Natural killer cell treated with Interleukin-12 subunit alpha and Interleukin-12 subunit beta and Interleukin-15 and Interleukin-18, amount 100 ng/mL, for 72 hours (primary cell): ENCODE measurements at regions not wholly inside any gene's neighbourhood (a gene's known extent, or its start where the extent isn't known, plus 50 kb on each side); places are given as distances from the start of the nearest gene placed in this dataset.

ENCODE experiments used
- ATAC-seq, 2 donors: fragments of 150-1000 bp; cut with Tn5 transposase in 1 of 2; sonication (Bioruptor Pico), chemical (Tn5 transposase) in 1 of 2; 2 replicates each; pipeline ENCODE4 v1.10.0; 2021
- DNase-seq: peaks from one replicate; pipeline ENCODE4 v3.0.0; 2022; ENCODE audit warnings: low spot score
- H3K27ac Mint-ChIP-seq, 2 donors: 1 replicate in 1 of 2; 2 replicates in 1 of 2; pipeline ENCODE4 v1.8.0; 2022; ENCODE audit warnings: mixed read lengths in 2 of 2, mild to moderate bottlenecking in 1 of 2, moderate library complexity in 1 of 2
- H3K27me3 Mint-ChIP-seq, 2 donors: 1 replicate in 1 of 2; 2 replicates in 1 of 2; pipeline ENCODE4 v1.8.0; 2022; ENCODE audit warnings: mixed read lengths in 2 of 2
- H3K36me3 Mint-ChIP-seq: one replicate; pipeline ENCODE4 v1.8.0; 2022; ENCODE audit warnings: mixed read lengths
- H3K4me1 Mint-ChIP-seq, 2 donors: 1 replicate in 1 of 2; 2 replicates in 1 of 2; pipeline ENCODE4 v1.8.0; 2022; ENCODE audit warnings: low read depth in 2 of 2, mixed read lengths in 2 of 2, mild to moderate bottlenecking in 1 of 2
- H3K4me3 Mint-ChIP-seq: one replicate; pipeline ENCODE4 v1.8.0; 2022; ENCODE audit warnings: mixed read lengths
- H3K9me3 Mint-ChIP-seq: 2 replicates; pipeline ENCODE4 v1.8.0; 2022; ENCODE audit warnings: mixed read lengths

DNA sequence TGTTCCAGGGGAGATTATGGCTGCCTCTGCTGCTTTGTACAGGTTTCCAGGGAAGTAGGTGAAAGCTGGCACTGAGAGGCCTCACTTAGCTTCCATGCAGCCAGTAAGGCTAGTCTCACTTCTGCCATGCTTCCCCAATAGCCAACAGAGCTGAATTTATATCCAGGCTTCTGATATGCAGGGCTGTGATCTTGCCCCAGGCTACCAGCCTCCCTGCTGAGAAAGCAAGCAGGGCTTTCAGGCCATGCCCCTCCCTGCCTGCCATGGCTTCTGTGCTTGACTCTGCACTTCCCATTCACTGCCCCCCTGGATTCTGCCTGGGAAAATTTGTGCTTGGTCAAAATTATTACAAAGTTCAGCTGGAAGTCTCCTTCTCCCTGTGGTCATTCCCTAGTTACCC lies 302.1 kb upstream of the FBXO33 start:
- H3K36me3 Mint-ChIP-seq: peaks cover 6% of the 10 kb centered on the region
- H3K9me3 Mint-ChIP-seq: peaks cover 12% of the 10 kb centered on the region
- no peak overlapping the region for H3K27ac Mint-ChIP-seq
- H3K27me3 Mint-ChIP-seq: no peaks in the 10 kb centered on the region
- no peak overlapping the region for H3K4me3 Mint-ChIP-seq
- H3K4me1 Mint-ChIP-seq: no peaks in the 10 kb centered on the region
- no peak for DNase-seq
- ATAC-seq: no peak

DNA sequence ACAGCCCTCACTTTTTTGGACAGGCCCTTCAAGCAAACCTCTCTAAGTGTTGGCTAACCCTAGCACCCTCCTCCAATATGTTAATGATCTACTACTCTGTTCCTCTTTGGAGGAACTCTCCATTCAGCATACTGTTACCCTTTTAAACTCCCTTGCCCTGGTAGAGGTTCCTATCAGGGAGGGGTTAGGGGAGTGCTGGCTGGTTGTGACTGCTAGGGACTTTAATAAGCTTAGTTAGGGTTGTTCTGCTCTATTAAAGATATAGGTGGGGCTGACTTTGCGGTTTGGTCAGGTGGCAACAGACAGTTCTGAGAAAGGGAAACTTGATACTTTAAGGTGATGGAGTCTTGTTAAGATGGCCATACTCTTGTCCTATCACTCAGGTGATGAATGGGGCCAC lies 301.5 kb upstream of the FBXO33 start:
- ATAC-seq (no peak), DNase-seq (no peak)
- Mint-ChIP-seq H3K27me3 (no peaks in the 10 kb centered on the region), H3K36me3 (peaks cover 6% of the 10 kb centered on the region), H3K9me3 (peaks cover 16% of the 10 kb centered on the region), H3K4me1 (no peaks in the 10 kb centered on the region), H3K27ac (no peak overlapping the region), H3K4me3 (no peak overlapping the region)

DNA sequence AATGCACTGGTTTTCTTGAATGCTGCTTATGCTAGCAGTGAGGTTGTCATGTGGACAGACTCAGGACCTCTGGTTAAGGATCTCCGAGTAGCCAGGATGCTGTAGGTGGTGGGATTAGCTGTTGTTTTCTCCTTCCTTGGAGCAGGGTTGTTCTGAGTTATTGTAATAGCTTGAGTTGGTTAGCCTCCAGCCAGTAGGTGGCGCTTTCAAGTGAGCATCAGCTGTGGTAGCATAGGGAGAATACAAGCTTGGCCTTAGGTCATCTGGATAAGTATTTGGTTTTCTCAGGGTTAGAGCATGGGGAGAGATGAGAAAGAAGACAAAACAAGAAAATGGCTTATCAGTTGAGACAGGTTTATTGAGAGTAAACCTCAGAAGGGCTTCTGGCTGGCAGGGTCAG lies 299.7 kb upstream of the FBXO33 start:
- DNase-seq: no peak

GRCh38 chr14:39726563-39726962 lies 294.3 kb upstream of the FBXO33 start:
- ATAC-seq: no peak
- DNase-seq: no peak
- Mint-ChIP-seq H3K4me3 (no peak overlapping the region), H3K9me3 (peaks cover 17% of the 10 kb centered on the region), H3K27me3 (no peaks in the 10 kb centered on the region), H3K36me3 (peaks cover 6% of the 10 kb centered on the region), H3K4me1 (no peaks in the 10 kb centered on the region), H3K27ac (no peak overlapping the region)

More for the DNA sequence above, 299.7 kb upstream of the FBXO33 start:
- Mint-ChIP-seq H3K27me3 (no peaks in the 10 kb centered on the region), H3K27ac (no peak overlapping the region), H3K4me3 (no peak overlapping the region), H3K9me3 (peaks cover 14% of the 10 kb centered on the region), H3K36me3 (peaks cover 6% of the 10 kb centered on the region), H3K4me1 (no peaks in the 10 kb centered on the region)
- ATAC-seq: no peak

- H3K36me3 Mint-ChIP-seq: no peaks in the 10 kb centered on the region
- peaks cover 9% of the 10 kb centered on the region for H3K9me3 Mint-ChIP-seq
- ATAC-seq (no peak), DNase-seq (no peak)
- no peak overlapping the region for H3K4me3 Mint-ChIP-seq
- no peaks in the 10 kb centered on the region for H3K27me3 Mint-ChIP-seq
- no peak overlapping the region for H3K27ac Mint-ChIP-seq
- H3K4me1 Mint-ChIP-seq: no peaks in the 10 kb centered on the region
Observed at GRCh38 chr14:39722547-39723273, 290.5 kb upstream of the FBXO33 start.

GRCh38 chr14:39716987-39717570 lies 284.8 kb upstream of the FBXO33 start:
- H3K27me3 Mint-ChIP-seq: no peaks in the 10 kb centered on the region

DNA sequence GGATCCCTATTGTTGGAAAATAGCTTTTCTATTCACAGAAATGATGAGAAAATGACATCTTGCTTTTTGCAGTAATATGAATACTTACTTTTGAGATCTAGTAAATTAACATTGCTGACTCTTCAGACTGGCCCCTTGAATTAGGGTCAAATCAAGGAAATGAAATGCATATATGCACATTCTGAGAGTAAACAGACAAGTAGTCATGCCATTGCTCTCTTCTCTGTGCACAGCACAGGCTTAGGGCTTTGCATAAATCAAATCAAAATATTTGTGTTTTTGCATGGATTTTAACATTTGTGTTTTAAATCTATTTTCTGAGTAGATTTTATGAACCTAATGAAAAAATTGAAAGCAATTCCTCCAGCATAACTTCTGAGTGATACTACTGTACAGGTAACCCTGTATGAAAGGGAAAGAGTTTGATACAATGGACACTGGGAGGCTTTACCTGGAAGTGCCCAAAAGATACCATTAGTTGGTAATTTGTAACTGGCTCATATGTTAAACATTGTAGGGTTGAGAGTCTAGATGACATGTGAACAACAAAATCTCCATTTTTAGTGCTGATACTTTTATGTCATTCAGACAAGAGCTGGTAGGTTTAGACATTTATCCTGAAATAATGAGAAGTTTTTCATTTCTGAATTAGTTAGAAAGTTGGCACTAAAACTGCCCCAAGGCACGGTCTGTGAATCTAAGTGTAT lies 280.2 kb upstream of the FBXO33 start:
- peaks cover 5% of the 10 kb centered on the region for H3K36me3 Mint-ChIP-seq
- H3K4me3 Mint-ChIP-seq: no peak overlapping the region
- ATAC-seq: no peak
- no peak overlapping the region for H3K27ac Mint-ChIP-seq
- no peaks in the 10 kb centered on the region for H3K4me1 Mint-ChIP-seq
- no peaks in the 10 kb centered on the region for H3K27me3 Mint-ChIP-seq
- peaks cover 16% of the 10 kb centered on the region for H3K9me3 Mint-ChIP-seq
- no peak for DNase-seq

More at GRCh38 chr14:39716987-39717570, 284.8 kb upstream of the FBXO33 start:
- Mint-ChIP-seq H3K36me3 (no peaks in the 10 kb centered on the region), H3K27ac (no peak overlapping the region), H3K4me3 (no peak overlapping the region), H3K4me1 (no peaks in the 10 kb centered on the region), H3K9me3 (peaks cover 14% of the 10 kb centered on the region)
- DNase-seq (no peak), ATAC-seq (no peak)

- H3K4me3 Mint-ChIP-seq: no peak overlapping the region
- DNase-seq: no peak
- peaks cover 12% of the 10 kb centered on the region for H3K36me3 Mint-ChIP-seq
- H3K27ac Mint-ChIP-seq: no peak overlapping the region
- no peaks in the 10 kb centered on the region for H3K4me1 Mint-ChIP-seq
- no peak for ATAC-seq
- peaks cover 22% of the 10 kb centered on the region for H3K9me3 Mint-ChIP-seq
- H3K27me3 Mint-ChIP-seq: no peaks in the 10 kb centered on the region
Observed at GRCh38 chr14:39704594-39704993, 272.4 kb upstream of the FBXO33 start.

- H3K36me3 Mint-ChIP-seq: peaks cover 6% of the 10 kb centered on the region
- H3K9me3 Mint-ChIP-seq: peaks cover 23% of the 10 kb centered on the region
- DNase-seq (no peak), ATAC-seq (no peak)
- H3K4me1 Mint-ChIP-seq: no peaks in the 10 kb centered on the region
- H3K27me3 Mint-ChIP-seq: no peaks in the 10 kb centered on the region
- H3K4me3 Mint-ChIP-seq: no peak overlapping the region
- no peak overlapping the region for H3K27ac Mint-ChIP-seq
Observed at GRCh38 chr14:39694341-39694740, 262.1 kb upstream of the FBXO33 start.

- no peak overlapping the region for H3K27ac Mint-ChIP-seq
- peaks cover 3% of the 10 kb centered on the region for H3K9me3 Mint-ChIP-seq
- no peak overlapping the region for H3K4me3 Mint-ChIP-seq
- H3K4me1 Mint-ChIP-seq: no peaks in the 10 kb centered on the region
- no peaks in the 10 kb centered on the region for H3K36me3 Mint-ChIP-seq
- no peak for ATAC-seq
- DNase-seq: no peak
- no peaks in the 10 kb centered on the region for H3K27me3 Mint-ChIP-seq
Observed at GRCh38 chr14:39683691-39684260, 251.5 kb upstream of the FBXO33 start.

- Mint-ChIP-seq H3K36me3 (no peaks in the 10 kb centered on the region), H3K27ac (no peak overlapping the region), H3K9me3 (peaks cover 3% of the 10 kb centered on the region), H3K4me3 (no peak overlapping the region), H3K27me3 (no peaks in the 10 kb centered on the region), H3K4me1 (no peaks in the 10 kb centered on the region)
- DNase-seq (no peak), ATAC-seq (no peak)
Observed at GRCh38 chr14:39682582-39682981, 250.3 kb upstream of the FBXO33 start.

DNA sequence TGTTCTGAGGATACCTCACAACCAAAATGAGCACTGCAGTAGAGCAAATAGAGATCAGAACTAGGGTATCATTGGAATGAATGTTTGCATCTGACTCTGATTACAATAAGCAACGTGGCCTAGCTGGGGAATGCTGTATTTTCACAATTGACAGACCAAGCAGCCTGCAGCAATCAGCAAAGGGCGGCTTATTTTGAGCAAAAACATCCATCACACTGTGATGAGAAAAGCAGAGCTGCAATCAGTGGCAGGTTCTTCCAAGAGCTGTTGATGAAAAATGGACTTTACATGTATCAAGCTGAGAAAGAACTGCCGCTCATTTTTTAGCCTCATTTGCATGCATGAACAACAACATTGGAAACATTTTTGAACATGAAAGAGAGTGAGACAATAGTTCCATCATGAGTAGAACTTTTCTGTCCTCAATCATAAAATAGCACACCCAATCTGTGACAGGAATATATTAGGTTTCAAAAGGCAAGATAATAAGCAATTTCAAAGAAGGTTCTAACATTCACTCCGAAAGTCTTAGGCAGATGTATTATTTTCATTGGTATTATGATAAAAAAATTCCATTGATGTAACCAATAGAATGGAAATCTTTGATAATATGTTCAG lies 249.7 kb upstream of the FBXO33 start:
- no peaks in the 10 kb centered on the region for H3K27me3 Mint-ChIP-seq
- no peaks in the 10 kb centered on the region for H3K4me1 Mint-ChIP-seq
- H3K4me3 Mint-ChIP-seq: no peak overlapping the region
- ATAC-seq (no peak), DNase-seq (no peak)
- no peaks in the 10 kb centered on the region for H3K36me3 Mint-ChIP-seq
- H3K27ac Mint-ChIP-seq: no peak overlapping the region
- H3K9me3 Mint-ChIP-seq: peaks cover 5% of the 10 kb centered on the region

GRCh38 chr14:39680777-39681176 lies 248.5 kb upstream of the FBXO33 start:
- Mint-ChIP-seq H3K36me3 (no peaks in the 10 kb centered on the region), H3K4me3 (no peak overlapping the region), H3K27ac (no peak overlapping the region), H3K27me3 (no peaks in the 10 kb centered on the region), H3K9me3 (peaks cover 5% of the 10 kb centered on the region), H3K4me1 (no peaks in the 10 kb centered on the region)
- DNase-seq (no peak), ATAC-seq (no peak)

DNA sequence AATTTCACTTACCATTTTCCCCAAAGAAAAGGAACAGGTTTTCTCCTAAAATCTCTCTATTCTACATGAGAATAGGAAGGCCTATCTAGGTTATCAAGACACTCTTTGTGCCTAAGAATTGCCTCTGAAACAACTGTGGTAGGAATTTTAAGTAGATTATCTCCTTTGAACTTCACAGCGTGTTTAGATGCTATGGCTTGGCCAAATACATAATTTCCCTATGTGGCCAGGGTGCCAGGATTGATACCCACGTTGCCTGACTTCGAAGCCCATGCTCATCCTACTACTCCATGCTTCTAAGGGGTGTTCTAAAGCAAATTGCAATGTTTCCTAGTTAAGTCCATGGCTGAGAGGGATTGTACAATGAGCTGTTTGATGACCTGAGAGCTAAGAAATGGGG lies 241.5 kb upstream of the FBXO33 start:
- DNase-seq: no peak
- no peak for ATAC-seq
- Mint-ChIP-seq H3K36me3 (no peaks in the 10 kb centered on the region), H3K4me3 (no peak overlapping the region), H3K9me3 (peaks cover 16% of the 10 kb centered on the region), H3K4me1 (no peaks in the 10 kb centered on the region), H3K27ac (no peak overlapping the region), H3K27me3 (no peaks in the 10 kb centered on the region)
